ENCODE measurements at regions not wholly inside any gene's neighbourhood (a gene's known extent, or its start where the extent isn't known, plus 50 kb on each side); places are given as distances from the start of the nearest gene placed in this dataset.
"Not testable (repeated sequence)": the region's sequence is repeated elsewhere in the genome, so short reads cannot be mapped to it uniquely, and the experiment has no call there.

- TF ChIP-seq CTCF (IDR thresholded peaks at IDR 0.05); EP300 (IDR thresholded peaks at IDR 0.05; ENCODE audit: low read depth); POLR2A (IDR thresholded peaks at IDR 0.05); POLR2AphosphoS5 (IDR thresholded peaks at IDR 0.05): not testable (repeated sequence)
These were observed 59.5 kb downstream of the NPIPB11 start for GRCh38 chr16:29346796-29347580.

All from transverse colon (tissue), 4 donors.